Upper lobe of left lung (tissue), 6 donors: ENCODE measurements at regions not wholly inside any gene's neighbourhood (a gene's known extent, or its start where the extent isn't known, plus 50 kb on each side); places are given as distances from the start of the nearest gene placed in this dataset.

ENCODE experiments used
- ATAC-seq, 2 donors: fragments of 200-7000 bp; cut with Tn5 transposase; one replicate each; pipeline ENCODE4 v1.9.1; 2022; ENCODE audit warnings: mild to moderate bottlenecking in 2 of 2, moderate library complexity in 2 of 2; ENCODE audit not compliant: low FRiP score in 2 of 2
- DNase-seq, 2 donors: peaks; one replicate each; pipeline ENCODE4 v3.0.0-alpha.2; 2019 to 2020
- H3K27ac ChIP-seq, 4 donors: fragments of 200-600 bp; sonication (generic); one replicate each; pipeline ENCODE4 v1.5.1; 2016 to 2019
- H3K27me3 ChIP-seq, 4 donors: fragments of 200-600 bp; sonication (generic); one replicate each; pipeline ENCODE4 v1.5.1; 2017 to 2019
- H3K36me3 ChIP-seq, 4 donors: fragments of 200-600 bp; sonication (generic); one replicate each; pipeline ENCODE4 v1.5.1; 2016 to 2019
- H3K4me1 ChIP-seq, 4 donors: fragments of 200-600 bp; sonication (generic); one replicate each; pipeline ENCODE4 v1.5.1; 2018 to 2019
- H3K4me3 ChIP-seq, 4 donors: fragments of 200-600 bp; sonication (generic); one replicate each; pipeline ENCODE4 v1.5.1; 2017 to 2019; ENCODE audit warnings: mild to moderate bottlenecking in 2 of 4, moderate library complexity in 1 of 4
- H3K9me3 ChIP-seq, 4 donors: fragments of 200-600 bp; sonication (generic); one replicate each; pipeline ENCODE4 v1.5.1; 2018 to 2019
- EP300 ChIP-seq, 4 donors: sonication (generic); formaldehyde crosslinking; IDR thresholded peaks; one replicate each; pipeline ENCODE4 v1.5.1; 2017; ENCODE audit warnings: antibody characterized with exemption in 4 of 4, control low read depth in 2 of 4
- POLR2A ChIP-seq, 4 donors: fragments of 450-650 bp; IDR thresholded peaks; one replicate each; pipeline ENCODE4 v1.5.1; 2016 to 2017; ENCODE audit warnings: antibody characterized with exemption in 4 of 4, mild to moderate bottlenecking in 2 of 4
- POLR2AphosphoS5 ChIP-seq, 2 donors: sonication (generic); formaldehyde crosslinking; IDR thresholded peaks; one replicate each; pipeline ENCODE4 v1.5.1; 2017; ENCODE audit warnings: antibody characterized with exemption in 2 of 2
- WGBS, 2 donors: methylation state at CpG; one replicate each; pipeline ENCODE4 v1.1.5; 2017 to 2018; 5-methylcytosine and 5-hydroxymethylcytosine counted together
- TF ChIP-seq, protein P1 (sequence below), 6 experiments: fragments of 450-650 bp in 4 of 6; fragments of 200-600 bp in 2 of 6; sonication (generic) in 2 of 6; IDR thresholded peaks; one replicate each; pipeline ENCODE4 v1.5.1; 2016 to 2019; ENCODE audit warnings: antibody characterized with exemption in 6 of 6
- donor health status: DM: no; HTN: no; CAD: no; lungs with moderate emphysema.
- donor health status: DM: no; HTN: yes; CAD: no; lungs with severe emphysema.

DNA sequence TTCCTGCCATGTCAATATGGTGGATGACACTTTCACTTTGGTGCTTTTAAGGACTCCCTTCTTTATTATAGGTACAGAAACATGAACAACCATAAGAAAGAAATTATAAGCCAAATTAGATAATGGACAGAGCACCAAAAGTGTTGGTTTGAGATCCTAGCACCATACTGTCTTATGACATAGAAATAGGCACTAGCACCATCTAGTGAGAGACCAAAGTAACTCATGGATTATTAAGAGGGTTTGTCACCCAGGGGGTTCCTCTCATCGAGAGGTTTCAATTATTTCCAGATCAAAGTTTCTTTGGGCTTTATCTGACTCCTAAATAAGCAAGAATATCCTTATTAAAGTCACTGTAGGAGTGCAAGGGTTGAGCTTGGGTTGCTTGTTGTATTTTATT is 153.0 kb upstream of the DIO2 start:
- Histone ChIP-seq H3K27me3 (no peaks in the 10 kb centered on the region), H3K9me3 (no peaks in the 10 kb centered on the region), H3K4me3 (no peak overlapping the region), H3K36me3 (no peaks in the 10 kb centered on the region), H3K4me1 (no peaks in the 10 kb centered on the region), H3K27ac (no peak overlapping the region)
- WGBS, 2 donors, result 69 to 71% methylated on average over 1 of the region's 1 CpG
- DNase-seq (no peak), ATAC-seq (no peak)
- TF ChIP-seq, protein P1, sequence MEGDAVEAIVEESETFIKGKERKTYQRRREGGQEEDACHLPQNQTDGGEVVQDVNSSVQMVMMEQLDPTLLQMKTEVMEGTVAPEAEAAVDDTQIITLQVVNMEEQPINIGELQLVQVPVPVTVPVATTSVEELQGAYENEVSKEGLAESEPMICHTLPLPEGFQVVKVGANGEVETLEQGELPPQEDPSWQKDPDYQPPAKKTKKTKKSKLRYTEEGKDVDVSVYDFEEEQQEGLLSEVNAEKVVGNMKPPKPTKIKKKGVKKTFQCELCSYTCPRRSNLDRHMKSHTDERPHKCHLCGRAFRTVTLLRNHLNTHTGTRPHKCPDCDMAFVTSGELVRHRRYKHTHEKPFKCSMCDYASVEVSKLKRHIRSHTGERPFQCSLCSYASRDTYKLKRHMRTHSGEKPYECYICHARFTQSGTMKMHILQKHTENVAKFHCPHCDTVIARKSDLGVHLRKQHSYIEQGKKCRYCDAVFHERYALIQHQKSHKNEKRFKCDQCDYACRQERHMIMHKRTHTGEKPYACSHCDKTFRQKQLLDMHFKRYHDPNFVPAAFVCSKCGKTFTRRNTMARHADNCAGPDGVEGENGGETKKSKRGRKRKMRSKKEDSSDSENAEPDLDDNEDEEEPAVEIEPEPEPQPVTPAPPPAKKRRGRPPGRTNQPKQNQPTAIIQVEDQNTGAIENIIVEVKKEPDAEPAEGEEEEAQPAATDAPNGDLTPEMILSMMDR (IDR thresholded peaks at IDR 0.05), result no peak

DNA sequence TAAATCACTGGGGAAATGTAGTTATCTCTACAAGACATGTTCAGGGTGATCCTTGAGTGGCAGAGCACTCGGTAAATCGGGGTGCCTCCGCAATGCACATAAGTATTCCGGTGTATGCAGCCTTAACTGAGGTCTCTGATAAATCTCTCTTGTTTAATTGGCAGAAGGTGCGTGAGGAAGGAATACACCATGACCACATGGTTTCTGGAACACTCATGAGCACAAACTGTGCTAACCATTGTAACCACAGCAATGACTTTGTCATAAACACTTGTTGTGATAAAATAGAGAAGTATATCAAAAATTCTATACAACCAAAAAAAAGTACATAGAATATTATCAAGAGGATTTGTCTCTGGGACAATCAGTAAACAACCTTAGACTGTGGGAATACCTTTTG is 146.8 kb upstream of the DIO2 start:
- DNase-seq (no peak), ATAC-seq (no peak)
- Histone ChIP-seq H3K4me3 (no peak overlapping the region), H3K9me3 (no peaks in the 10 kb centered on the region), H3K27ac (no peak overlapping the region), H3K36me3 (no peaks in the 10 kb centered on the region), H3K27me3 (no peaks in the 10 kb centered on the region), H3K4me1 (no peaks in the 10 kb centered on the region)
- 76 to 95% methylated on average over 5 of the region's 5 CpGs for WGBS, 2 donors
- TF ChIP-seq, protein P1 (IDR thresholded peaks at IDR 0.05), result no peak
- no peak for TF ChIP-seq POLR2AphosphoS5 (IDR thresholded peaks at IDR 0.05)
- TF ChIP-seq EP300 (IDR thresholded peaks at IDR 0.05), result no peak
- no peak for TF ChIP-seq POLR2A (IDR thresholded peaks at IDR 0.05)

- no peaks in the 10 kb centered on the region for H3K27me3 ChIP-seq
- no peaks in the 10 kb centered on the region for H3K9me3 ChIP-seq
- ATAC-seq (no peak), DNase-seq (no peak)
- H3K27ac ChIP-seq, result no peak overlapping the region
- WGBS, 2 donors, result 70 to 87% methylated on average over 2 of the region's 2 CpGs
- H3K36me3 ChIP-seq, result no peaks in the 10 kb centered on the region
- TF ChIP-seq POLR2AphosphoS5 (IDR thresholded peaks at IDR 0.05) (no peak), EP300 (IDR thresholded peaks at IDR 0.05) (no peak), POLR2A (IDR thresholded peaks at IDR 0.05) (no peak)
- TF ChIP-seq, protein P1 (IDR thresholded peaks at IDR 0.05), result no peak
- no peaks in the 10 kb centered on the region for H3K4me1 ChIP-seq
- H3K4me3 ChIP-seq, result no peak overlapping the region
These were observed 145.1 kb upstream of the DIO2 start for GRCh38 chr14:80356413-80356812.

DNA sequence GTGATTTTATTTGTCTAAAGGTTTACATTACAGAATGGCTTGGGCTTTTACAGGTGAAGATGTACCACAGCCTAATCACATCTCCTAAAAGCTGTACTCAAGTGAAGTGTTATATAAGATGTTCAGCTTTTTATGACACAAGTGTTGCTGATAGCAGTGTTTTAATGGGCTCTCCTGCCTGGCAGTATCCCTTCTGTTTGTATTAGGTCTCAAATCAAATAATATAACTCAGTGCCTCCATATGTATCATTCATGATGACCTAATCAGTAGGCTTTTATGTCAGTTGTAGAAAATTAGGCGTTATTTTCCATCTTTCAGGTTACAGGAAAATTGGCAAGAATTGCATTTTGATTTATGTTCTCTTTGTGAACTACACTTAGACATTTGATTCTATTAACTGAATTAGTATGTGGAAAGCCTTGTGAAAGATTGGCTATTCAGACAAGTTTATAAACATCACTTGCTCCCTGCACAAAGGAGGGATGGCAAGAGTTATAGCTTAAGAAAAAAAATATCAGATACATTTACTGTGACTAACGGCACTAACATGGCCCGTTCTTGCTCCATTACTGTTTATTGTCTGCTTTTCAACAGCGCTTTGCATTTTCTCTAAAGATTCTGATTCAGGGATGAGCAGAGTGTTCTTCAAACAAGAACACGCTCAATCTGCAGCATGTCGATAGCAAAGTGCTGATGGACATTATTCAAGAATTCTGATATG is 143.7 kb upstream of the DIO2 start:
- DNase-seq, result no peak
- Histone ChIP-seq H3K9me3 (no peaks in the 10 kb centered on the region), H3K27ac (no peak overlapping the region), H3K27me3 (no peaks in the 10 kb centered on the region), H3K4me3 (no peak overlapping the region), H3K36me3 (no peaks in the 10 kb centered on the region), H3K4me1 (no peaks in the 10 kb centered on the region)
- WGBS, 2 donors, result 59 to 69% methylated on average over 6 of the region's 6 CpGs
- no peak for ATAC-seq
- TF ChIP-seq EP300 (IDR thresholded peaks at IDR 0.05) (no peak), POLR2AphosphoS5 (IDR thresholded peaks at IDR 0.05) (no peak), POLR2A (IDR thresholded peaks at IDR 0.05) (no peak)
- TF ChIP-seq, protein P1 (IDR thresholded peaks at IDR 0.05), result no peak

- Histone ChIP-seq H3K9me3 (no peaks in the 10 kb centered on the region), H3K27ac (no peak overlapping the region), H3K4me1 (no peaks in the 10 kb centered on the region), H3K27me3 (no peaks in the 10 kb centered on the region), H3K36me3 (no peaks in the 10 kb centered on the region), H3K4me3 (no peak overlapping the region)
- no peak for DNase-seq
- WGBS, 2 donors, result 73 to 79% methylated on average over 1 of the region's 1 CpG
- TF ChIP-seq POLR2AphosphoS5 (IDR thresholded peaks at IDR 0.05), result no peak
- TF ChIP-seq, protein P1 (IDR thresholded peaks at IDR 0.05), result no peak
- no peak for TF ChIP-seq POLR2A (IDR thresholded peaks at IDR 0.05)
- no peak for TF ChIP-seq EP300 (IDR thresholded peaks at IDR 0.05)
- no peak for ATAC-seq
These were observed 141.2 kb upstream of the DIO2 start for GRCh38 chr14:80352471-80352870.
